ENCODE measurements at regions not wholly inside any gene's neighbourhood (a gene's known extent, or its start where the extent isn't known, plus 50 kb on each side); places are given as distances from the start of the nearest gene placed in this dataset.
"Not testable (repeated sequence)": the region's sequence is repeated elsewhere in the genome, so short reads cannot be mapped to it uniquely, and the experiment has no call there.

DNA sequence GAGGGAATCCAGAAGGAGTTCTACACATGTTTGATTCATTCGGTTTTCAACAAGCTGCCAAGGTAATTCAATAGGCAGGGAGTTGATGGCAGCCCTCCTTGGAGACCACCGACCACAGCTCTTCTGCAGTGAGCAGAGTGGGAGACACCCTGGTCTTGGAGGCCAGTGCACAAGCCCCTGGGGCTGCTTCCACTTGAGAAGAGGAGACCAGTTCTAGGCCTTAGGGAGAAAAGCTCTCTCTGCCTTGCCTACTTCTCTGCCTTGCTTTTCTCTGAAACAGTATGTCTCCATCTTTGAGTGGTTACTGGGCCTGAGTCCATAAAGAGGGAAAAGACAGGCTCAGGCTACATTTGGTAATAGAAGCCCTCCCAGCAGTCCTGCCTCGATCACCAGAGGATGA lies 671.9 kb downstream of the UQCRFS1 start:
- DNase-seq (ENCODE audit: low read depth): no peak
- no peak overlapping the region for H3K4me3 ChIP-seq (ENCODE audit: control insufficient read depth, low read depth, low read length)
- TF ChIP-seq, protein P1, sequence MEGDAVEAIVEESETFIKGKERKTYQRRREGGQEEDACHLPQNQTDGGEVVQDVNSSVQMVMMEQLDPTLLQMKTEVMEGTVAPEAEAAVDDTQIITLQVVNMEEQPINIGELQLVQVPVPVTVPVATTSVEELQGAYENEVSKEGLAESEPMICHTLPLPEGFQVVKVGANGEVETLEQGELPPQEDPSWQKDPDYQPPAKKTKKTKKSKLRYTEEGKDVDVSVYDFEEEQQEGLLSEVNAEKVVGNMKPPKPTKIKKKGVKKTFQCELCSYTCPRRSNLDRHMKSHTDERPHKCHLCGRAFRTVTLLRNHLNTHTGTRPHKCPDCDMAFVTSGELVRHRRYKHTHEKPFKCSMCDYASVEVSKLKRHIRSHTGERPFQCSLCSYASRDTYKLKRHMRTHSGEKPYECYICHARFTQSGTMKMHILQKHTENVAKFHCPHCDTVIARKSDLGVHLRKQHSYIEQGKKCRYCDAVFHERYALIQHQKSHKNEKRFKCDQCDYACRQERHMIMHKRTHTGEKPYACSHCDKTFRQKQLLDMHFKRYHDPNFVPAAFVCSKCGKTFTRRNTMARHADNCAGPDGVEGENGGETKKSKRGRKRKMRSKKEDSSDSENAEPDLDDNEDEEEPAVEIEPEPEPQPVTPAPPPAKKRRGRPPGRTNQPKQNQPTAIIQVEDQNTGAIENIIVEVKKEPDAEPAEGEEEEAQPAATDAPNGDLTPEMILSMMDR (IDR thresholded peaks at IDR 0.05; ENCODE audit: control insufficient read depth, insufficient read depth, low read depth, low read length, missing control alignments): no peak

DNA sequence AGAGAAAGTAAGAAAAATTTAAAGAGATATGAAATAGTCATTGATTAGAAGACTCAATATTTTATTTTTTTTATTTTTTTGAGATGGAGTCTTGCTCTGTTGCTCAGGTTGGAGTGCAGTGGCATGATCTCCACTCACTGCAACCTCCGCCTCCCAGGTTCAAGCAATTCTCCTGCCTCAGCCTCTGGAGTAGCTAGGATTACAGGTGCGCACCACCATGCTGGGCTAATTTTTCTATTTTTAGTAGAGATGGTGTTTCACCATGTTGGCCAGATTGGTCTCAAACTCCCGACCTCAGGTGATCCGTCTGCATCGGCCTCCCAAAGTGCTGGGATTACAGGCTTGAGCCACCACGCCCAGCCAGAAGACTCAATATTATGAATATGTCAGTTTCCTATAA lies 672.6 kb downstream of the UQCRFS1 start:
- not testable (repeated sequence) for H3K4me3 ChIP-seq (ENCODE audit: control insufficient read depth, low read depth, low read length); DNase-seq (ENCODE audit: low read depth)

DNA sequence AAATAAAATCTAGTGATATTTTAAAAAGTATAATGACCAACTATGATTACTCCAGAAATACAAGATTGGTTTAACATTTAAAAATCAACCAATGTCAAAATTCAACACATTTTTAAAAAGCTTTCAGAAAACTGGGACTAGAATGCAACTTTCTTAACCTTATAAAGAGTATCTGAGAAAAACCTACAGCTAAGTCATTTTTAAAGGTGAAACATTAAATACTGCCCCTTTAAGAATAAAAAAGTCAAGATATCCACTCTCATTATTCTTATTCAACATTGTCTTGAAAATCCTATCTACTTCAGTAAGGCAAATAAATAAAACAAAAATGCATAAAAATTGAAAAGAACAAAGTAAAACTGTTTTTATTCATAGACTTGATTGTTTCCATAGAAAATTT lies 673.2 kb downstream of the UQCRFS1 start:
- H3K4me3 ChIP-seq (ENCODE audit: control insufficient read depth, low read depth, low read length): no peak overlapping the region
- no peak for DNase-seq (ENCODE audit: low read depth)
- TF ChIP-seq, protein P1 (IDR thresholded peaks at IDR 0.05; ENCODE audit: control insufficient read depth, insufficient read depth, low read depth, low read length, missing control alignments): no peak

DNA sequence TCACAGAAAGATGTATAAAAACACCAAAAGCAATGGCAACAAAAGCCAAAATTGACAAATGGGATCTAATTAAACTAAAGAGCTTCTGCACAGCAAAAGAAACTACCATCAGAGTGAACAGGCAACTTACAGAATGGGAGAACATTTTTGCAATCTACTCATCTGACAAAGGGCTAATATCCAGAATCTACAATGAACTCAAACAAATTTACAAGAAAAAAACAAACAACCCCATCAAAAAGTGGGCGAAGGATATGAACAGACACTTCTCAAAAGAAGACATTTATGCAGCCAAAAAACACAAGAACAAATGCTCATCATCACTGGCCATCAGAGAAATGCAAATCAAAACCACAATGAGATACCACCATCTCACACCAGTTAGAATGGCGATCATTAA lies 674.4 kb downstream of the UQCRFS1 start:
- H3K4me3 ChIP-seq (ENCODE audit: control insufficient read depth, low read depth, low read length); DNase-seq (ENCODE audit: low read depth): not testable (repeated sequence)

DNA sequence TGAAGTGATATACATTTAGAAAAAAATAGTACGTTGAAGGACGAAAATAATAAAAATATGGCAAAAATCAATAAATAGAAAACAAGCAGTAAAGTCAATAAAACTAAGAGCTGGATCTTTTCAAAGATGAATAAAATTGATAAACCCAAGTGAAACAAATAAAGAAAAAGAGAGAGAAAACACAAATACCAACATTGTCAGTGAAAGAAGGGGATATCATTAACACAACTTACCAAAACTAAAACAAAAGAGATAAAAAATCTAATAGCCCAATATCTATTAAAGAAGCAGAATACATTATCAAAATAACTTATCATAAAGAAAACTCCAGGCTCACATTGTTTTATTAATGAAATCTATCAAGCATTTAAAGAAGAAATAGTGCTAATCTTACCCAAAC lies 675.1 kb downstream of the UQCRFS1 start:
- DNase-seq (ENCODE audit: low read depth): no peak
- TF ChIP-seq, protein P1 (IDR thresholded peaks at IDR 0.05; ENCODE audit: control insufficient read depth, insufficient read depth, low read depth, low read length, missing control alignments): no peak

DNA sequence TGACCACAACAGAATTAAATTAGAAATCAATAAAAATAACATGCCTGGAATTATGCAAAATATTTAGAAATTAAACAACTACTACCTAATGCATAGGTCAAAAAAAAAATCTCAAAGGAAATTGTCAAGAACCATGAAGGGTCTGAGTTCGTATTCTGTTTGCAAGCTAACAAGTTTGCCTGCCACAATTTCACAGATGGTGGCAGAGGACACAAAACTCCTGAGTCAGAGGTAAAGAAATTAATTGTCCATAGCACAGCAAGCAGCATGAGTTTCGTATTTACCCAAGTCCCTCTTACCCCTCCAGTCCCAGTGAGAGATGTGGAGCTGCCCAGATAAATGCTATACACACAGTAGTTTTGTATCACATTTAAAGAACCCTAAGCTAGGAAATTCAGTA lies 675.9 kb downstream of the UQCRFS1 start:
- no peak overlapping the region for H3K4me3 ChIP-seq (ENCODE audit: control insufficient read depth, low read depth, low read length)
- DNase-seq (ENCODE audit: low read depth): no peak
- TF ChIP-seq, protein P1 (IDR thresholded peaks at IDR 0.05; ENCODE audit: control insufficient read depth, insufficient read depth, low read depth, low read length, missing control alignments): no peak

More for the DNA sequence above, 675.1 kb downstream of the UQCRFS1 start:
- no peak overlapping the region for H3K4me3 ChIP-seq (ENCODE audit: control insufficient read depth, low read depth, low read length)

DNA sequence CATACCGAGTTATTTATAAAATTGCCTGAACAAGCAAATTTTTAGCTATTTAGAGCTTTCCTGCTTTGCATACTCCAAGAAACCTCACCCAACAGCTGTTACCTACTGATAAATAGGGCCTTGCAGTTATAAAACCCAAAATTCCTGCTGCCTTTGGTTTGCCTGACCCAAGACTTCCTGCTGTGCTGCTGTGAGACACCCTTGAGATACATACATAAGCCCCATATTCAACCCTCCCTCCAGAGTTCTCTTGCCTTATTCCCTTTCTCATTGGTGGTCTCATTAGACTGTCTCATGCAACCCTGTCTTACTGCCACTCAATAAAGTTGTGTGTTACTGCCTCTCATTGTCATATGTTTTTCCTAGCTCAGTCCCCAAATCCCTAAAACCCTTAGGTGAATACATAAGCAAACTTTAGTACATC lies 677.6 kb downstream of the UQCRFS1 start:
- H3K4me3 ChIP-seq (ENCODE audit: control insufficient read depth, low read depth, low read length): no peak overlapping the region
- TF ChIP-seq, protein P1 (IDR thresholded peaks at IDR 0.05; ENCODE audit: control insufficient read depth, insufficient read depth, low read depth, low read length, missing control alignments): no peak
- no peak for DNase-seq (ENCODE audit: low read depth)

DNA sequence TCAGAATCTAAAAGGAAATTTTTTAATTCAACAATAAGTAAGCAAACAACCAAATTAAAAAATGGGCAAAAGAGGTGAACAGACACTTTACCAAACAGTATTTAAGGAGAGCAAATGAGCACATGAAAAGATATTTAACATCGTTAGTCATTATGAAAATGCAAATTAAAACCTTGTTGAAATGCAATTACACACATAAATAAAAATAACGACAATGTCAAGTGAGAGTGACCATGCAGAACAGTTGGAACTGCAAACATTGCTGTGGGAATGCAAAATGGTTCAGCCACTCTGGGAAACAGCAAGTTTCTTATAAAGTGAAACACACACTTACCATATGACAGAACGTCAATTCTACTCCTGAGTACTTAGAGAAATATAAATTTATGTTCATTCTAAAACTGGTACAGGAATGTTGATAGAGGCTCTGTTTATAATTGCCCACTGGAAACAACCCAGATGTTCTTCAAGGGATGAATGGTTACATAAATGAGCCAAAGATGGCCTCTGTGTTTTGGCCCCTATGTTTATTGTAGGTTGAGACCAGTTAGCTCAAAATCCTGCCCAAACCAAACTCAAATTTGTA lies 678.1 kb downstream of the UQCRFS1 start:
- TF ChIP-seq, protein P1 (IDR thresholded peaks at IDR 0.05; ENCODE audit: control insufficient read depth, insufficient read depth, low read depth, low read length, missing control alignments): no peak
- DNase-seq (ENCODE audit: low read depth): no peak

More for the DNA sequence above, 678.1 kb downstream of the UQCRFS1 start:
- H3K4me3 ChIP-seq (ENCODE audit: control insufficient read depth, low read depth, low read length): no peak overlapping the region
